Esophagus muscularis mucosa (tissue), 4 donors: ENCODE measurements at regions not wholly inside any gene's neighbourhood (a gene's known extent, or its start where the extent isn't known, plus 50 kb on each side); places are given as distances from the start of the nearest gene placed in this dataset.

ENCODE experiments used
- CTCF ChIP-seq, 3 experiments: fragments of 200-600 bp in 2 of 3; fragments of 450-650 bp in 1 of 3; sonication (generic) in 2 of 3; IDR thresholded peaks; one replicate each; pipeline ENCODE4 v1.5.1; 2017 to 2019; ENCODE audit warnings: antibody characterized with exemption in 3 of 3, mild to moderate bottlenecking in 2 of 3, moderate library complexity in 1 of 3
- EP300 ChIP-seq: sonication (generic); formaldehyde crosslinking; IDR thresholded peaks from one replicate; pipeline ENCODE4 v1.6.1; 2017; ENCODE audit warnings: antibody characterized with exemption
- POLR2A ChIP-seq: fragments of 450-650 bp; IDR thresholded peaks from one replicate; pipeline ENCODE4 v1.6.1; 2017; ENCODE audit warnings: antibody characterized with exemption, moderate library complexity, mild to moderate bottlenecking, low read depth
- POLR2AphosphoS5 ChIP-seq, 2 donors: sonication (generic); formaldehyde crosslinking; IDR thresholded peaks; one replicate each; pipeline ENCODE4 v1.6.1; 2017; ENCODE audit warnings: antibody characterized with exemption in 2 of 2

- no peak for TF ChIP-seq CTCF (IDR thresholded peaks at IDR 0.05)
- TF ChIP-seq POLR2A, result no peak
- TF ChIP-seq POLR2AphosphoS5 (IDR thresholded peaks at IDR 0.05), result no peak
- TF ChIP-seq EP300, result no peak
These were observed 637.5 kb upstream of the INTU start for GRCh38 chr4:126995235-126995634.
